Activated naive CD8-positive, alpha-beta T cell treated with anti-CD3 and anti-CD28 coated beads, Interleukin-2, amount 50 U/mL, for 24 hours (primary cell): ENCODE measurements at regions not wholly inside any gene's neighbourhood (a gene's known extent, or its start where the extent isn't known, plus 50 kb on each side); places are given as distances from the start of the nearest gene placed in this dataset.
A peak's percentile ranks its signal among the peaks of the same experiment; 100 is the strongest.
"Not testable (repeated sequence)": the region's sequence is repeated elsewhere in the genome, so short reads cannot be mapped to it uniquely, and the experiment has no call there.

Experiments used
- ATAC-seq: fragments of 150-1000 bp; cut with Tn5 transposase; one replicate; pipeline ENCODE4 v1.10.0; 2021
- DNase-seq: peaks from one replicate; pipeline ENCODE4 v3.0.0; 2021
- H3K27ac Mint-ChIP-seq: one replicate; pipeline ENCODE4 v1.8.0; 2021; ENCODE audit warnings: mild to moderate bottlenecking, mixed read lengths
- H3K27me3 Mint-ChIP-seq: one replicate; pipeline ENCODE4 v1.8.0; 2021; ENCODE audit warnings: mixed read lengths
- H3K36me3 Mint-ChIP-seq: one replicate; pipeline ENCODE4 v1.8.0; 2021; ENCODE audit warnings: low read depth, mixed read lengths
- H3K4me1 Mint-ChIP-seq: one replicate; pipeline ENCODE4 v1.8.0; 2021; ENCODE audit warnings: mixed read lengths
- H3K4me3 Mint-ChIP-seq: one replicate; pipeline ENCODE4 v1.8.0; 2021; ENCODE audit warnings: mild to moderate bottlenecking, moderate library complexity, mixed read lengths
- H3K9me3 Mint-ChIP-seq: one replicate; pipeline ENCODE4 v1.8.0; 2021; ENCODE audit warnings: mixed read lengths

GRCh38 chr2:190742431-190742830, 93.5 kb downstream of the NAB1 start:
- peaks cover 22% of the 10 kb centered on the region for H3K4me1 Mint-ChIP-seq

DNA sequence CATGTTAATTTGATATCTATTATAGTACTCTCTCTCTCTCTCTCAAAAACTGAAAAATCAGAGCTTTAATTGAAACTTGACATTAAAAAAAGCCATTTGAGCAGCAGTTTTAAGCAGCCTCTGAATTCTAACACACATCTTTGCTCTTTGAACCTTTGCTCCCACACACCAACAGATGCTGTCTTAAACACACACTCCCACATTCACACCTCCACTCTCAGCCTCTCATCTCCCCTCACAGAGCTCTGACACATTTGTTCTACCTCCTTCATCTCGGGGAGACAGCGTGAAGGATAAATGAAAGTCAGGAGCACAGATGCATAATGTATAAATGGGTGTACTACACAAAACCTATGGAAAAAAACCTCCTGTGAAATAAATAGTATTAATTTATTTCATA, 95.2 kb downstream of the NAB1 start:
- ATAC-seq (peak; percentile 43), DNase-seq (no peak)
- H3K27me3 Mint-ChIP-seq, result peaks cover 2% of the 10 kb centered on the region
- H3K9me3 Mint-ChIP-seq, result peaks cover 4% of the 10 kb centered on the region
- peaks cover 24% of the 10 kb centered on the region for H3K4me1 Mint-ChIP-seq
- H3K4me3 Mint-ChIP-seq, result no peak overlapping the region
- H3K36me3 Mint-ChIP-seq, result no peaks in the 10 kb centered on the region
- no peak overlapping the region for H3K27ac Mint-ChIP-seq

More at GRCh38 chr2:190742431-190742830, 93.5 kb downstream of the NAB1 start:
- ATAC-seq (peak; percentile 36), DNase-seq (no peak)
- H3K27ac Mint-ChIP-seq, result no peak overlapping the region
- no peak overlapping the region for H3K4me3 Mint-ChIP-seq
- H3K36me3 Mint-ChIP-seq, result no peaks in the 10 kb centered on the region
- peaks cover 4% of the 10 kb centered on the region for H3K9me3 Mint-ChIP-seq
- H3K27me3 Mint-ChIP-seq, result peaks cover 3% of the 10 kb centered on the region

GRCh38 chr2:190746971-190747761, 98.3 kb downstream of the NAB1 start:
- Mint-ChIP-seq H3K4me3 (no peak overlapping the region), H3K4me1 (peaks cover 23% of the 10 kb centered on the region), H3K9me3 (no peaks in the 10 kb centered on the region), H3K36me3 (no peaks in the 10 kb centered on the region), H3K27ac (no peak overlapping the region), H3K27me3 (no peaks in the 10 kb centered on the region)
- DNase-seq (no peak), ATAC-seq (peak; percentile 36)

DNA sequence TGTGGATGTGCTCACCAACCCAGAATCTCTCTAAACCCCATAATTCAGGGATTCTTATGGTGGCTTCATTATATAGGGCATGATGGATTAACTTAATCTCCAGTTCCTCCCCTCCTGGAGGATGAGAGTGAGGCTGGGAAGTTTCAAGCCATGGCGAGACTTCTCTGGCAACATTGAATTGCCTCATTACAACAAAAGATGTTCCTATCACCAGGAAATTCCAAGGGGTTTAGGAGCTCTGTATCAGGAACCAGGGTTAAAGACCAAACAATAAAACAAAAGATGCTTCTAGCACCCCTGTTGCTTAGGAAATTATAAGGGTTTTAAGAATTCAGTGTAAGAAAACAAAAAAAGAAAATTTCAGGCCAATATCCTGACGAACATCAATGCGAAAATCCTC, 100.1 kb downstream of the NAB1 start:
- Mint-ChIP-seq H3K36me3 (no peaks in the 10 kb centered on the region), H3K4me1 (peaks cover 13% of the 10 kb centered on the region), H3K9me3 (no peaks in the 10 kb centered on the region), H3K4me3 (no peak overlapping the region), H3K27ac (no peak overlapping the region), H3K27me3 (no peaks in the 10 kb centered on the region)
- ATAC-seq, result no peak
- no peak for DNase-seq

GRCh38 chr2:190755772-190756415, 107.0 kb downstream of the NAB1 start:
- peaks cover 3% of the 10 kb centered on the region for H3K27me3 Mint-ChIP-seq
- peaks cover 16% of the 10 kb centered on the region for H3K4me1 Mint-ChIP-seq
- ATAC-seq (peak; percentile 69), DNase-seq (no peak)
- H3K9me3 Mint-ChIP-seq, result no peaks in the 10 kb centered on the region
- H3K27ac Mint-ChIP-seq, result no peak overlapping the region
- H3K36me3 Mint-ChIP-seq, result no peaks in the 10 kb centered on the region
- no peak overlapping the region for H3K4me3 Mint-ChIP-seq

- Mint-ChIP-seq H3K27me3 (peaks cover 5% of the 10 kb centered on the region), H3K27ac (no peak overlapping the region), H3K36me3 (no peaks in the 10 kb centered on the region), H3K4me1 (peaks cover 42% of the 10 kb centered on the region), H3K4me3 (peak overlapping the region; percentile 22), H3K9me3 (no peaks in the 10 kb centered on the region)
- DNase-seq (no peak), ATAC-seq (no peak)
Measured at GRCh38 chr2:190759749-190760213, 110.9 kb downstream of the NAB1 start.

DNA sequence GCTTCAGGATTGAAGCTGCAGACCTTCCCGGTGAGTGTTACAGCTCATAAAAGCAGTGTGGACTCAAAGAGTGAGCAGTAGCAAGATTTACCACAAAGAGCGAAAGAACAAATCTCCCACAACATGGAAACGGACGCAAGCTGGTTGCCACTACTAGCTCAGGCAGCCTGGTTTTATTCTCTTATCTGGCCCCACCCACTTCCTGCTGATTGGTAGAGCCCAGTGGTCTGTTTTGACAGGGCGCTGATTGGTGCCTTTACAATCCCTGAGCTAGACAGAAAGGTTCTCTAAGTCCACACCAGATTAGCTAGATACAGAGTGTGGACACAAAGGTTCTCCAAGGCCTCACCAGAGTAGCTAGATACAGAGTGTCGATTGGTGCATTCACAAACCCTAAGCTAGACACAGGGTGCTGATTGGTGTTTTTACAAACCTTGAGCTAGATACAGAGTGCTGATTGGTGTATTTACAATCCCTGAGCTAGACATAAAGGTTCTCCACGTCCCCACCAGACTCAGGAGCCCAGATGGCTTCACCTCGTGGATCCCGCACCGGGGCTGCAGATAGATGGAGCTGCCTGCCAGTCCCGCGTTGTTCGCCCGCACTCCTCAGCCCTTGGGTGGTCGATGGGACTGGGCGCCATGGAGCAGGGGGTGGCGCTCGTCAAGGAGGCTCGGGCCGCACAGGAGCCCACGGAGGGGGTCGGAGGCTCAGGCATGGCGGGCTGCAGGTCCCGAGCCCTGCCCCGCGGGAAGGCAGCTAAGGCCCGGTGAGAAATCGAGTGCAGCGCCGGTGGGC, 111.7 kb downstream of the NAB1 start:
- not testable (repeated sequence) for H3K36me3 Mint-ChIP-seq, ATAC-seq, H3K27me3 Mint-ChIP-seq, DNase-seq, H3K9me3 Mint-ChIP-seq, H3K27ac Mint-ChIP-seq
- peaks cover 48% of the 10 kb centered on the region for H3K4me1 Mint-ChIP-seq
- peak overlapping the region; percentile 22 for H3K4me3 Mint-ChIP-seq

GRCh38 chr2:190761216-190761615, 112.3 kb downstream of the NAB1 start:
- H3K36me3 Mint-ChIP-seq, H3K9me3 Mint-ChIP-seq, ATAC-seq, H3K27ac Mint-ChIP-seq, DNase-seq, H3K27me3 Mint-ChIP-seq: not testable (repeated sequence)
- peaks cover 48% of the 10 kb centered on the region for H3K4me1 Mint-ChIP-seq
- H3K4me3 Mint-ChIP-seq, result peak overlapping the region; percentile 21

DNA sequence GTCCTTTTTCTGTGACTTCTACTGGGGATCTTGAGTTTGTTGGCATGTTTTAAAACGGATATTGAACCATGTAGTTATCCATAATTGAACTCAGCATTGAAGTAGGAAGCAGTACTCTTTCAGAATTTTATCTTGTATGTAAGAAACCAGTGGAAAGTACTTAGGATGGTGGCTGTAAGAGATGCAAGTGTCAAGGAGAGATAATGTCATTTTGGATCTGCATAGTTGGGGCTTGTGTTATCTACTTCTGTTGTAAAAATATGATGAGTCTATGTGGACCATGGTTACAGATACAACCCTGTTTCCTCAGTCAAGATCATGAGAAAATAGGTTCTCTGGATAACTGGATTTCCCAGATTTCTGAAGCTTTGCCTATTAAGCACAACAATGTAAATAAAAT, 113.7 kb downstream of the NAB1 start:
- no peak for ATAC-seq
- Mint-ChIP-seq H3K9me3 (no peaks in the 10 kb centered on the region), H3K27ac (no peak overlapping the region), H3K4me1 (peaks cover 51% of the 10 kb centered on the region), H3K4me3 (no peak overlapping the region), H3K27me3 (peaks cover 5% of the 10 kb centered on the region), H3K36me3 (no peaks in the 10 kb centered on the region)
- no peak for DNase-seq

DNA sequence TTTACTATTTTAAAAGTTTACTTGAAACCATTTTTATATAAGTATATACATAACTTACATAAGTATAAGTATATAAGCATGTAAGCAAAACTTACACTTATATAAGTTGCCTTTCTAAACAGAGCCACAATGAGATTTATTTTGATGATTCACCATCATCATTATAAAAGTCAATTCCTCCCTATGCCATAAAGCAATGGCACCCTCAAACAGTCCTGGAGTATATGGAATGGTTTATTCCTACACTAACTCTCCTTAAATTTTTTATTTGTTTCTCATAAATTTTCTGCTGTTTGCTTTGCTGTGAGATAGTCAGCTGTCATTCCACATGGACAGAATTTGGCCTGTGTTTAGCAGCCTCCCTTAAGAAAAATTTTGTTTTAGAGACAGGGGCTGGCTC, 114.2 kb downstream of the NAB1 start:
- Mint-ChIP-seq H3K4me3 (no peak overlapping the region), H3K36me3 (no peaks in the 10 kb centered on the region), H3K27ac (no peak overlapping the region), H3K27me3 (peaks cover 5% of the 10 kb centered on the region), H3K4me1 (peaks cover 51% of the 10 kb centered on the region), H3K9me3 (no peaks in the 10 kb centered on the region)
- ATAC-seq (no peak), DNase-seq (no peak)

- H3K27ac Mint-ChIP-seq, result peak overlapping the region; percentile 7
- DNase-seq, result no peak
- no peaks in the 10 kb centered on the region for H3K9me3 Mint-ChIP-seq
Measured at GRCh38 chr2:190763901-190764514, 115.1 kb downstream of the NAB1 start.

GRCh38 chr2:190765386-190766173, 115.0 kb upstream of the GLS start:
- Mint-ChIP-seq H3K4me3 (no peak overlapping the region), H3K27ac (no peak overlapping the region), H3K36me3 (no peaks in the 10 kb centered on the region), H3K27me3 (peaks cover 2% of the 10 kb centered on the region), H3K4me1 (peaks cover 44% of the 10 kb centered on the region), H3K9me3 (no peaks in the 10 kb centered on the region)
- DNase-seq (no peak), ATAC-seq (peak; percentile 77)

More at GRCh38 chr2:190763901-190764514, 115.1 kb downstream of the NAB1 start:
- Mint-ChIP-seq H3K4me3 (no peak overlapping the region), H3K4me1 (peaks cover 51% of the 10 kb centered on the region), H3K36me3 (no peaks in the 10 kb centered on the region), H3K27me3 (peaks cover 5% of the 10 kb centered on the region)
- peak; percentile 72 for ATAC-seq

GRCh38 chr2:190766174-190766572, 114.4 kb upstream of the GLS start:
- H3K27ac Mint-ChIP-seq, result no peak overlapping the region
- no peaks in the 10 kb centered on the region for H3K9me3 Mint-ChIP-seq
- peaks cover 44% of the 10 kb centered on the region for H3K4me1 Mint-ChIP-seq
- no peak overlapping the region for H3K4me3 Mint-ChIP-seq
- H3K27me3 Mint-ChIP-seq, result peaks cover 2% of the 10 kb centered on the region
- no peaks in the 10 kb centered on the region for H3K36me3 Mint-ChIP-seq
- ATAC-seq, result no peak
- DNase-seq, result no peak

DNA sequence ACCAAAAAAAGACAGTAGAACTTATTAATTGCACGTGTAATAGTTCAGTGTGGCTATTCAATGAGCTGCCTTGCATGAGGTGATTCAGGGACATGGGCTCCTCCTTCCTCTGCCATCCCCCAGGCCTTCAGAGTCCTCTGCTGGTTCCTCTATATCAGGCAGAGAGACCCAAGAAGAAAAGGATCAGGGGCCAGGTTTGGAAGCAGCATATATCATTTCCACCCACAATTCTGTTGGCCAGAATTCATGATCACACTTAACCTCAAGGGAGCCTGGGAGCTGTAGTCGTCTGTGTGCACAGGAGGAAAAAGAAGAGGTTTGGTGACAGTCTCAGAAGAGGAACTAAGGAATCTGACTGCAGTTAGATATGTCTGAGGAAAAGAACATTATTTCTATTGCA, 114.0 kb upstream of the GLS start:
- DNase-seq (no peak), ATAC-seq (peak; percentile 15)
- Mint-ChIP-seq H3K4me1 (peaks cover 42% of the 10 kb centered on the region), H3K27ac (no peak overlapping the region), H3K4me3 (no peak overlapping the region), H3K9me3 (no peaks in the 10 kb centered on the region), H3K27me3 (peaks cover 2% of the 10 kb centered on the region), H3K36me3 (no peaks in the 10 kb centered on the region)
